ENCODE measurements at regions not wholly inside any gene's neighbourhood (a gene's known extent, or its start where the extent isn't known, plus 50 kb on each side); places are given as distances from the start of the nearest gene placed in this dataset.

- no peaks in the 10 kb centered on the region for H3K27me3 ChIP-seq
- H3K4me1 ChIP-seq = no peaks in the 10 kb centered on the region
- H3K4me3 ChIP-seq = no peak overlapping the region
- no peak for TF ChIP-seq CTCF (IDR thresholded peaks at IDR 0.05)
- TF ChIP-seq EP300 (IDR thresholded peaks at IDR 0.05) = no peak
- TF ChIP-seq POLR2A (IDR thresholded peaks at IDR 0.05) = no peak
- H3K9me3 ChIP-seq = no peaks in the 10 kb centered on the region
- H3K36me3 ChIP-seq = no peaks in the 10 kb centered on the region
- WGBS, 2 donors = 68 to 77% methylated on average over 3 of the region's 3 CpGs
- DNase-seq (ENCODE audit: low spot score in 2 of 2) = no peak
- H3K27ac ChIP-seq = no peak overlapping the region
Observed at GRCh38 chr11:129686269-129686668, 129.4 kb upstream of the TMEM45B start.

- no peak for DNase-seq (ENCODE audit: low spot score in 2 of 2)
- WGBS, 2 donors = 58 to 61% methylated on average over 10 of the region's 10 CpGs
- peaks cover 0 to 3% of the 10 kb centered on the region in 2 donors for H3K27me3 ChIP-seq
- H3K27ac ChIP-seq = no peak overlapping the region
- H3K4me3 ChIP-seq = no peak overlapping the region
- no peak for TF ChIP-seq EP300 (IDR thresholded peaks at IDR 0.05)
- TF ChIP-seq CTCF (IDR thresholded peaks at IDR 0.05) = no peak
- no peak for TF ChIP-seq POLR2A (IDR thresholded peaks at IDR 0.05)
- H3K4me1 ChIP-seq = peaks cover 0 to 8% (median 0%) of the 10 kb centered on the region in 4 donors
- H3K9me3 ChIP-seq = no peaks in the 10 kb centered on the region
- H3K36me3 ChIP-seq = no peaks in the 10 kb centered on the region
Observed at GRCh38 chr11:129691142-129691541, 124.5 kb upstream of the TMEM45B start.

GRCh38 chr11:129694538-129694937 is 121.1 kb upstream of the TMEM45B start:
- Histone ChIP-seq H3K27me3 (peaks cover 0 to 5% of the 10 kb centered on the region in 2 donors), H3K27ac (no peak overlapping the region), H3K4me3 (no peak overlapping the region), H3K4me1 (peaks cover 0 to 9% (median 0%) of the 10 kb centered on the region in 4 donors), H3K9me3 (no peaks in the 10 kb centered on the region), H3K36me3 (no peaks in the 10 kb centered on the region)
- WGBS, 2 donors = 74 to 76% methylated on average over 10 of the region's 10 CpGs
- DNase-seq (ENCODE audit: low spot score in 2 of 2) = no peak
- TF ChIP-seq CTCF (IDR thresholded peaks at IDR 0.05) (no peak), POLR2A (IDR thresholded peaks at IDR 0.05) (no peak), EP300 (IDR thresholded peaks at IDR 0.05) (no peak)

- DNase-seq (ENCODE audit: low spot score in 2 of 2) = no peak
- no peaks in the 10 kb centered on the region for H3K36me3 ChIP-seq
- no peaks in the 10 kb centered on the region for H3K9me3 ChIP-seq
- H3K27ac ChIP-seq = no peak overlapping the region
- TF ChIP-seq CTCF (IDR thresholded peaks at IDR 0.05) = no peak
- TF ChIP-seq POLR2A (IDR thresholded peaks at IDR 0.05) = no peak
- TF ChIP-seq EP300 (IDR thresholded peaks at IDR 0.05) = no peak
- H3K4me3 ChIP-seq = no peak overlapping the region
- WGBS, 2 donors = 79 to 85% methylated on average over 10 of the region's 10 CpGs
- peaks cover 0 to 5% of the 10 kb centered on the region in 2 donors for H3K27me3 ChIP-seq
- H3K4me1 ChIP-seq = peaks cover 0 to 9% (median 0%) of the 10 kb centered on the region in 4 donors
Observed at GRCh38 chr11:129694966-129695365, 120.7 kb upstream of the TMEM45B start.

- DNase-seq (ENCODE audit: low spot score in 2 of 2) = no peak
- 3 to 4% methylated on average over 10 to 25 of the region's 25 CpGs for WGBS, 2 donors
- Histone ChIP-seq H3K27ac (no peak overlapping the region), H3K4me3 (peak overlapping the region in 2 of 4 donors; percentile 14 to 37), H3K4me1 (peaks cover 0 to 9% (median 0%) of the 10 kb centered on the region in 4 donors), H3K9me3 (no peaks in the 10 kb centered on the region), H3K36me3 (no peaks in the 10 kb centered on the region), H3K27me3 (peaks cover 0 to 5% of the 10 kb centered on the region in 2 donors)
- TF ChIP-seq CTCF (IDR thresholded peaks at IDR 0.05) = peak in 4 of 5 experiments; percentile 17 to 38 (median 28)
- TF ChIP-seq POLR2A (IDR thresholded peaks at IDR 0.05) = no peak
Observed at GRCh38 chr11:129695571-129696308, 119.9 kb upstream of the TMEM45B start.

Data from tibial nerve (tissue), 4 donors.